H1 (cell line): ENCODE measurements at regions not wholly inside any gene's neighbourhood (a gene's known extent, or its start where the extent isn't known, plus 50 kb on each side); places are given as distances from the start of the nearest gene placed in this dataset.
"Not testable (repeated sequence)": the region's sequence is repeated elsewhere in the genome, so short reads cannot be mapped to it uniquely, and the experiment has no call there.

Experiments
- CTCF ChIA-PET: fragments of 300-600 bp; sonication (Branson Sonifier 250); formaldehyde crosslinking; loops from one replicate; lab custom pipeline; 2021; ENCODE audit not compliant: partially characterized antibody; lab: Charles Lee
- POLR2A ChIA-PET: fragments of 300-600 bp; sonication (Branson Sonifier 250); formaldehyde crosslinking; loops from one replicate; lab custom pipeline; 2021; ENCODE audit warnings: inconsistent platforms; ENCODE audit not compliant: partially characterized antibody; lab: Charles Lee
- DNase-seq, 2 experiments: peaks; one replicate each; pipeline versions ENCODE4 v3.0.0 to v3.0.0-alpha.2; 2010 to 2022; ENCODE audit warnings: low spot score in 2 of 2, low read depth in 1 of 2, mixed read lengths in 1 of 2
- FAIRE-seq: peaks from 2 replicates; lab custom pipeline; 2011; peaks lifted over from hg19 to GRCh38; lab: Jason Lieb, UNC
- H2AFZ ChIP-seq: 2 replicates; pipeline ENCODE4 v1.8.1; 2012; ENCODE audit warnings: low read length, inconsistent platforms
- H2AK5ac ChIP-seq: 2 replicates; pipeline ENCODE4 v1.6.1; 2013; ENCODE audit warnings: low read depth, low read length
- H2BK120ac ChIP-seq: replicated peaks from 2 replicates; pipeline ENCODE3; 2013; ENCODE audit warnings: low read depth, low read length, inconsistent platforms
- H2BK12ac ChIP-seq: 2 replicates; pipeline ENCODE4 v1.6.1; 2013; ENCODE audit warnings: low read depth, low read length
- H2BK15ac ChIP-seq: 2 replicates; pipeline ENCODE4 v1.6.1; 2013; ENCODE audit warnings: low read length
- H2BK20ac ChIP-seq: 2 replicates; pipeline ENCODE4 v1.6.1; 2013; ENCODE audit warnings: low read length
- H2BK5ac ChIP-seq: 2 replicates; pipeline ENCODE4 v1.6.1; 2013; ENCODE audit warnings: low read depth, low read length
- H3K14ac ChIP-seq: 2 replicates; pipeline ENCODE4 v1.6.1; 2013; ENCODE audit warnings: inconsistent platforms; ENCODE audit not compliant: insufficient read length
- H3K18ac ChIP-seq: 2 replicates; pipeline ENCODE4 v1.6.1; 2013; ENCODE audit warnings: low read length; ENCODE audit errors: extremely low read depth
- H3K23ac ChIP-seq: 2 replicates; pipeline ENCODE4 v1.6.1; 2013; ENCODE audit warnings: inconsistent platforms; ENCODE audit not compliant: insufficient read length
- H3K23me2 ChIP-seq: 2 replicates; pipeline ENCODE4 v1.6.1; 2013; ENCODE audit warnings: low read depth, low read length
- H3K27ac ChIP-seq: 2 replicates; pipeline ENCODE4 v1.6.1; 2011; ENCODE audit warnings: low read depth, low read length, inconsistent platforms
- H3K27me3 ChIP-seq, 4 experiments: replicated peaks in 1 of 4; 1 replicate in 1 of 4; 2 replicates in 3 of 4; pipeline versions ENCODE4 v1.6.1 to v1.8.1; 2011 to 2013; ENCODE audit warnings: low read length in 3 of 4, mild to moderate bottlenecking in 3 of 4, inconsistent platforms in 2 of 4, mixed read lengths in 2 of 4, moderate library complexity in 1 of 4; ENCODE audit not compliant: control insufficient read depth in 3 of 4, insufficient read depth in 3 of 4; ENCODE audit errors: extremely low read depth in 1 of 4
- H3K36me3 ChIP-seq, 4 experiments: 2 replicates each; pipeline versions ENCODE4 v1.6.1 to v1.8.1; 2011 to 2013; ENCODE audit warnings: mild to moderate bottlenecking in 4 of 4, low read length in 3 of 4, moderate library complexity in 2 of 4, control low read depth in 1 of 4, inconsistent platforms in 1 of 4; ENCODE audit not compliant: insufficient read depth in 4 of 4, control insufficient read depth in 2 of 4
- H3K4ac ChIP-seq: replicated peaks from 2 replicates; pipeline ENCODE3; 2013; ENCODE audit warnings: low read length, low read depth, mixed read lengths, inconsistent platforms; ENCODE audit not compliant: insufficient read length
- H3K4me1 ChIP-seq, 4 experiments: replicated peaks in 1 of 4; 1 replicate in 1 of 4; 2 replicates in 3 of 4; pipeline versions ENCODE4 v1.6.1 to v1.8.1; 2011 to 2013; ENCODE audit warnings: low read length in 3 of 4, inconsistent platforms in 2 of 4, mixed read lengths in 1 of 4; ENCODE audit not compliant: insufficient read depth in 4 of 4, control insufficient read depth in 3 of 4
- H3K4me2 ChIP-seq, 2 experiments: 2 replicates each; pipeline versions ENCODE4 v1.6.1 to v1.8.1; 2011 to 2013; ENCODE audit warnings: low read depth in 2 of 2, low read length in 2 of 2, control low read depth in 1 of 2, inconsistent platforms in 1 of 2, mild to moderate bottlenecking in 1 of 2; ENCODE audit not compliant: insufficient read depth in 1 of 2
- H3K4me3 ChIP-seq, 4 experiments: fragments of 200-600, 300-600 bp in 1 of 4; sonication (generic), shearing (Covaris generic), sonication (Bioruptor Twin) in 1 of 4; 2 replicates each; pipeline versions ENCODE4 v1.5.1 to v1.8.1; 2011 to 2016; ENCODE audit warnings: low read length in 4 of 4, low read depth in 3 of 4, control low read depth in 2 of 4, inconsistent platforms in 2 of 4, mild to moderate bottlenecking in 2 of 4, mixed read lengths in 1 of 4, moderate library complexity in 1 of 4; ENCODE audit not compliant: insufficient read depth in 2 of 4; ENCODE audit errors: extremely low read depth in 1 of 4
- H3K56ac ChIP-seq: replicated peaks from 2 replicates; pipeline ENCODE3; 2013; ENCODE audit warnings: low read depth, mild to moderate bottlenecking, mixed read lengths, low read length, inconsistent platforms; ENCODE audit not compliant: insufficient read length
- H3K79me1 ChIP-seq: 2 replicates; pipeline ENCODE4 v1.6.1; 2013; ENCODE audit warnings: low read depth, low read length, control low read depth
- H3K79me2 ChIP-seq, 2 experiments: 2 replicates each; pipeline versions ENCODE4 v1.6.1 to v1.8.1; 2012 to 2013; ENCODE audit warnings: low read length in 2 of 2, mild to moderate bottlenecking in 2 of 2, inconsistent platforms in 1 of 2; ENCODE audit not compliant: insufficient read depth in 2 of 2, control insufficient read depth in 1 of 2
- H3K9ac ChIP-seq, 4 experiments: replicated peaks in 1 of 4; 1 replicate in 1 of 4; 2 replicates in 3 of 4; pipeline versions ENCODE4 v1.6.1 to v1.8.1; 2011 to 2013; ENCODE audit warnings: low read depth in 3 of 4, low read length in 3 of 4, control low read depth in 2 of 4, mild to moderate bottlenecking in 2 of 4, moderate library complexity in 2 of 4, inconsistent platforms in 1 of 4; ENCODE audit errors: extremely low read depth in 1 of 4
- H3K9me3 ChIP-seq, 2 experiments: 2 replicates each; pipeline versions ENCODE4 v1.6.1 to v1.8.1; 2012 to 2013; ENCODE audit warnings: mild to moderate bottlenecking in 2 of 2, moderate library complexity in 2 of 2, control low read depth in 1 of 2, inconsistent platforms in 1 of 2, low read depth in 1 of 2, low read length in 1 of 2, mixed read lengths in 1 of 2; ENCODE audit not compliant: insufficient read depth in 2 of 2
- H4K20me1 ChIP-seq, 2 experiments: replicated peaks in 1 of 2; 2 replicates each; pipeline versions ENCODE3 to v1.8.1; 2011 to 2013; ENCODE audit warnings: inconsistent platforms in 2 of 2, low read length in 2 of 2, mild to moderate bottlenecking in 1 of 2; ENCODE audit not compliant: insufficient read depth in 2 of 2, control insufficient read depth in 1 of 2
- H4K5ac ChIP-seq: 2 replicates; pipeline ENCODE4 v1.6.1; 2013; ENCODE audit warnings: low read length, low read depth, mixed read lengths, inconsistent platforms; ENCODE audit not compliant: insufficient read length
- H4K8ac ChIP-seq: 2 replicates; pipeline ENCODE4 v1.8.0; 2013; ENCODE audit warnings: mild to moderate bottlenecking, moderate library complexity, low read length, inconsistent platforms; ENCODE audit not compliant: insufficient read depth; ENCODE audit errors: extremely low read depth
- H4K91ac ChIP-seq: replicated peaks from 2 replicates; pipeline ENCODE3; 2013; ENCODE audit warnings: low read length, mixed read lengths, inconsistent platforms; ENCODE audit not compliant: insufficient read length
- WGBS, 2 experiments: shearing (Covaris generic) in 1 of 2; methylation state at CpG; one replicate each; pipeline versions ENCODE4 v1.1.6 to v1.1.7; 2013 to 2015; ENCODE audit warnings: low lambda C conversion rate in 2 of 2, mixed read lengths in 2 of 2, inconsistent platforms in 1 of 2, low coverage in 1 of 2, missing lambda C conversion rate in 1 of 2; ENCODE audit not compliant: insufficient replicate concordance in 2 of 2, insufficient coverage in 1 of 2, insufficient read length in 1 of 2; ENCODE audit errors: extremely low coverage in 1 of 2, missing lambda C conversion rate in 1 of 2; 5-methylcytosine and 5-hydroxymethylcytosine counted together

- H2BK20ac ChIP-seq, H3K18ac ChIP-seq, H2BK15ac ChIP-seq, H2BK120ac ChIP-seq, H3K4me2 ChIP-seq, H2BK5ac ChIP-seq, H2AK5ac ChIP-seq, H3K79me1 ChIP-seq, H3K9ac ChIP-seq, H3K23me2 ChIP-seq, CTCF ChIA-PET, DNase-seq, H2BK12ac ChIP-seq, H4K91ac ChIP-seq, H4K5ac ChIP-seq, H3K27ac ChIP-seq, H3K14ac ChIP-seq, H3K23ac ChIP-seq, H3K4me3 ChIP-seq, H3K27me3 ChIP-seq, FAIRE-seq, H3K4ac ChIP-seq, H4K8ac ChIP-seq, H4K20me1 ChIP-seq, POLR2A ChIA-PET, H3K56ac ChIP-seq, H2AFZ ChIP-seq, H3K79me2 ChIP-seq, H3K36me3 ChIP-seq, H3K4me1 ChIP-seq: not testable (repeated sequence)
- WGBS, 2 experiments: 83% methylated on average over 25 of the region's 27 CpGs; no CpG with 5 or more reads in 1 of the 2 experiments
- peaks cover 43 to 71% of the 10 kb centered on the region in 2 experiments for H3K9me3 ChIP-seq
Measured at GRCh38 chr20:29875321-29876083, 1382.0 kb upstream of the DEFB115 start.
